Stimulated activated CD8-positive, alpha-beta memory T cell treated with anti-CD3 and anti-CD28 coated beads, Interleukin-12 subunit alpha, Interleukin-12 subunit beta, amount 100 ng/mL, for 24 hours (primary cell): ENCODE measurements at regions not wholly inside any gene's neighbourhood (a gene's known extent, or its start where the extent isn't known, plus 50 kb on each side); places are given as distances from the start of the nearest gene placed in this dataset.

ENCODE experiments used
- DNase-seq: peaks from one replicate; pipeline ENCODE4 v3.0.0-alpha.2; 2020; ENCODE audit errors: extremely low read depth

DNA sequence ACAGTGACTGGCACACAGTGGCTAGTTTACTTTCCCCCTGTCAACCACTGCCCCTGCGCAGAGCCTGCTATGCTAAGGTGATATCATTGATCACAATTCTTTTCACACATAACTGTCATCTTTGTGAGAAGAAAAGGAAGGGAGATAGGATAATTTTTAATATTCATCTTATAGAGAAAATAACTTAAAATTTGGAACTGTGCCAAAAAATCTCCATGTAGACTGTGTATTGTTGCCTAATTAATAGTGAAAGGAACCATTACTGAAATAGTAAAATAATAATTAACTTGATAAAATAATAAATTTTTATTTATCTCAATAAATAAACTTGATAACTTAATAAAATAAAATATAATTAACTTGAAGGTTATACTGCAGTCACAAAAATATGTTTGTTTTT, 1069.4 kb downstream of the C4orf33 start:
- DNase-seq = no peak

DNA sequence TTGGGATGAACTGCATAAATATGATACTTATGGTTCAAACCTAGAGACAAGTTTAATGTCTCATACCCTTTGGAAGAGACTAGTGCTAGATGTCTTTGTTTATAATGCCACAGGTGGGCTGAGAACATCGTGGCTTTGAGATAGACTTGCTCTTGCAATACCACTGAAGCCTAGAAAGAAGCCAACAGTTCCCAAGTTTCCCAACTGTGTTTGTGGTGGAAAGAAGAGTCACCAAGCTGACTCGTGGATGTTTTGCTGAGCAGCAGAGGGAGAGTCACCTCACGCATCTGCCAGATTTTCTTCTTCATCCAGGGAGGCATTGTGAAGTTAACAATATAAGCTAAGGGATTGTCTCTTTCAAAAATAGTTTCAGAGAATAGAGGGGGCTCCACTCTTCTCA, 1076.2 kb downstream of the C4orf33 start:
- DNase-seq = no peak

DNA sequence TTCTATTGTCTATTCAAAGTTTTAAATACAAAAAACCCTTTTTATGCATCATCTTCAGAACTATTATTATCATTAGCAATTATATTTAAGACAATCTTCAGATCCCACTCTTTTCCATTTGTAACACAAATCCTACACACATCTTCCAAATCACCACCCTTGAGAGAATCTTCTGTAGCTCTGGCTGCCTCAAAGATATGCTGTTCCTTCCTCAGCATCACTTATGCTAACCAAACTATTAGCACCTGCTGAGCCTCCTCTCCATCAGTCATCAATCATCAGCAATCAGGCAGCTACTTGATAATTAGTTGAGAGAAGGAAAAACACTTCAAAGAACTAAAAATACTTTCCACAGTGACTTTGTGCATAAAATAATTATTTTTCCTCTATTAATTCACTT, 1082.2 kb downstream of the C4orf33 start:
- DNase-seq = no peak

DNA sequence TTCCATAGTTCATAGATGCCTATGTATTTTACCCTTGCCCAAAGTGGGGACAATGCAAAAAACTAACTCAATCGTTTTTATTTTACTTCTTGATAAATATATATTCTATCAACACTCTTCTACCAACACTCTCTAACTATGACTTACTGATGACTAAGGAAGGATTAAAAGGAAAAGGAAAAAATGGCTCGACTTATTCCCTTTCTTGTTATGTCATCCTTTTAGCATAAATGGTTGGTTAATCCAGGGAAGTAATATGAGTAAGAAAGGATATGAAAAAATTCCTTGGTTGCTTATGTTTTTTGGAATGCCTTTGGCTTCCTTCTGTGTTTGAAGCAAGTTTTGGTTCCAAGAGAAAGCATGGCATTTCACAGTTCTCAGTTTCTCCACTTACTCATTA, 1087.1 kb downstream of the C4orf33 start:
- DNase-seq = no peak

DNA sequence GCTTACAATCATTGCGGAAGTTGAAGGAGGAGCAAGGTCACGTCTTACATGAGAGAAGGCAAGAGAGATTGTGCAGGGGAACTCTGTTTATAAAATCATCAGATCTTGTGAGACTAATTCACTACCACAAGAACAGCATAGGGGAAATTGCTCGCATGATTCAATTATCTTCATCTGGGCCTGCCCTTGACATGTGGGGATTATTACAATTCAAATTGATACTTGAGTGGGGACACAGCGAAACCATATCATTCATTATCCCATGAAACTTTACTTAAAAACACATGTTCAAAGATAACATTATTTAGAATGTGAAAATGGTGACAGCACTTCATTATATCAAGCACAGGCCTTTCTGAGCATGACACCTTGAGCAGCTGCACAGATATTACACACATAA, 1087.8 kb downstream of the C4orf33 start:
- no peak for DNase-seq

DNA sequence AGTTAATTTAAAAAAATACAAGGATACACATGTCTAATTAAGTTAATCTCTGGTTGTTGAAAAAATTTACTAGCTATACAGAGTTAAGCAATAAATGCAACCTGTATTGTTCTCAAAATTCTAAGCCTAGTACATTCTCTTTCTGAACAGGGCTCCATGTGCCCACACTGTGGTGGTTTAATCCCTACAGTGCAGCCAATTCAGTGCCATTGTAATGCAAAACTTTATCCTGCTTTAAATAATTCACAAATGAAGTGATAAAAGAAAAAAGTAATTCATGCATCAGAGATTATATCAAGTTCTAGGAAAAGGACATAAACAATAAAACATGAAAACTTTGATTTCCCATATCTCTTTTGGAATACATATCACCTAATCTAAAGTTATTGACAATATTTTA, 1089.2 kb downstream of the C4orf33 start:
- DNase-seq = no peak

DNA sequence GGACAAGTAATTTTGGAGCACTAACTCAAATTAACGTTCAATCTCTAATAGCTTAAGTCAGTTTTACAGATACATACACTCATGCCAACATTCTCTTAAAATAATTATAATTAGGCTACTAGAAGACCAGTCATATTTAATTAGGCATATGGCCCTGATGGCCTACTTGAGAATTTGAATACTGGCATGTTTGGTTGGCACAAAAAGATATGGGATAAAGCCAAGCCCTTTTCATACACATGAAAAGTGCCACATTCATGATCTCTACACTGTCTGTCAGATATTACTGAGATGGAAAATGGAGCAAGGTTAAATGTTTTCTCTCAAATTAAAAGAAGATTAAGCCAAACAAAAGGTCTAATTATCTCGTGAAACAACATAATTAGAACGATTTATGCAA, 1091.0 kb downstream of the C4orf33 start:
- no peak for DNase-seq

DNA sequence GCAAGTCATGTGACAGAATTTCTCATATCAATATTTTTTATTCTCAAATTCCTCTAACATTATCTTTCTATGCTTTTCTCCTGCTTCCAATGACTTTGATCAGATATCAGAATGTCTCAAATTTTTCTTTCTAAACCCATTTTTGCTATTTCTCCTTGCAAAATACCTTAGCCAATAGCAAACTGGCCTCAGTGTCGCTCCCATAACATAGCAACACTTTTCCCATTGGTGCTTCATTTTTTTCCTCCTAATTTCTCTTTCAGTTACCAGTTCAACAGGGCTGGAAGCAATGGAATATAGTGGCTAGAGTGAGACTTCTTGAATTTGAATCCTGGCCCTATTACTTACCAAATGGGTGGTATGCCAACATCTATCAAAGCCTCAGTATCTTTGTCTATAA, 1091.6 kb downstream of the C4orf33 start:
- no peak for DNase-seq

DNA sequence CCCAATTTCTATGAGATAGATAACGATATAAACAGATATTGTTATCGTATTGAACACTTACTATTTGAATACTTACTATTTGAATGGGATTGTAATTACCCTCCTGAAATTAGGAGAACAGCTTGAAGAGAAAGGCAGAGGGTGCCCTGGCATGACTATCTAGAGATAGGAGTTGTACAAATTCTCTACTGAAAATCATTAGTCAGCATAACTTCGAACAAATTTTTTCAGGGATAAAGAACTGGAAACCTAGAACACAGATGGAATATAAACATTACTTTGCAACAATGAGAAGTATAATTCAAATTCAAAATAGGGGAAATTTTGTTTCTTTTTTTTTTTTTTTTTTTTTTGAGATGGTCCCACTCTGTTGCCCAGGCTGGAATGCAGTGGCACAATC, 1096.8 kb downstream of the C4orf33 start:
- DNase-seq = no peak

DNA sequence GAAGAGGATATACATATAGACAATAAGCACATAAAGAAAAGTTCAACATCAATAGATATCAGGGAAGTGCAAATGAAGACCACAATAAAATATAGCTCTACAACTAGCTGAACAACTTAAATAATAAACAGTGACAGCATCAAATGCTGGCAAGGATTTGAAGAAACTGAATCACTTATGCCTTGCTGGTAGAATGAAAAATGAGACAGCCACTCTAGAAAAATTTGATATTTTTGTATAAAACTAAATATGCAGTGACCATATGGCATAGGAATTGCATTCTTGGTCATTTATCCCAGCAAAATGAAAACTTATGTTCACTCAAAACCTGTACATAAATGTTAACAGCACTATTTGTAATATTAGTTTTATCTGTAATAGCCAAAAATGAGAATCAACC, 1102.0 kb downstream of the C4orf33 start:
- DNase-seq = no peak

DNA sequence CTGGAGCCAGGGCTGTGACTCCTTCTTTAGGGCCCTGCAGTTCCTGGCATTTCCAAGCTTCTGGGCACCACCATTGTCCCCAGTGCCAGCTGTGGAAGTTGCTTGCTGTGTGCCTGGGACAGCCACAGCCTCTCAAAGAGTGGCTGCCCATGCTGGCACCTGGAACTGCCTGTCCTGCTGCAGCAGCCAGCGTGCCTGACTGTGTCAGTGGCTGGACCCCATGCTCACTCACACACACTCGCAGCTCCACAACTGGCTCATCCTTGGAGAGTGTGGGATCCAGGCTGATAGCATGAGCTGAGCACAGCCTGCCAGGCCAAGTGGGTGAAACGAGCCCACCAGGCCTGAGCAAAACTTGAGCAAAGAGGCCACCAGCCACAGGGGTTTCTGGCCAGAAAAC, 1107.6 kb downstream of the C4orf33 start:
- DNase-seq = no peak

DNA sequence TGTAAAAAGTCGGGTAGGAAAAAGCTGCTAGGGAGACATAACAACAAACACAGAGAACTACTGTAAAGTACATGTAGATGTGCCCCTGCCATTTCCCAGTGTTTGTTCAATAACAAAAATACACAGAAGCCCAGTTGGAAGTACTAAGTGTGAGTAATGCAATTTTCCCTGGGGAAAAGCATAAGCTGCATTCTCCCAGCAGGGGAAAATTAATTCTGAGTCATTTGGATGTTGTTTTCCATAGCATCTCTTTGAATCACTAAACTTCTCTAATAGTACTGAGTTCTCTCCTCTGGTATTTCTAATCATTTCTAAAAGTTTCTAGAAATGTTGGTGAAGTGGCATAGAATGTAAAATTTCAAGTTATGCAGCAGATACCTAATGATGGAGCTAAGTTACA, 1114.9 kb downstream of the C4orf33 start:
- DNase-seq = no peak

DNA sequence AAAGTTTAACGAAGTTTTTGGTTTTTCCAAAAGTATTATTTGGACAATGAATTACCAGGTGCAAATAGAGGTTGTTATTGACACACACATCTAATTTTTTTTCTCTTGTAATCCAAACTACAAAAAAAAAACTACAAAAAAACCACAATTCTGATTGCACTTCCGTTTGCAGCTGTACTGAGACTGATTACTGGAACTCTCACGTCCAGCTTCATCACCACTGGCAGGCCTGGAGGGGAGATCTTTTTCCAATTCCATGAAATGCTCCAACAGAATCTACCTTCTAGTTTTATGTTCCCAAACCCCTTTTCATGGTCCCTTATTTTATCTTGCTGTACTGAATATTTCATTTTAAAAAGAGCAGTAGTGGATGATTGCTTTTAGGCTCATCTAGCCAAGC, 1118.3 kb downstream of the C4orf33 start:
- no peak for DNase-seq

DNA sequence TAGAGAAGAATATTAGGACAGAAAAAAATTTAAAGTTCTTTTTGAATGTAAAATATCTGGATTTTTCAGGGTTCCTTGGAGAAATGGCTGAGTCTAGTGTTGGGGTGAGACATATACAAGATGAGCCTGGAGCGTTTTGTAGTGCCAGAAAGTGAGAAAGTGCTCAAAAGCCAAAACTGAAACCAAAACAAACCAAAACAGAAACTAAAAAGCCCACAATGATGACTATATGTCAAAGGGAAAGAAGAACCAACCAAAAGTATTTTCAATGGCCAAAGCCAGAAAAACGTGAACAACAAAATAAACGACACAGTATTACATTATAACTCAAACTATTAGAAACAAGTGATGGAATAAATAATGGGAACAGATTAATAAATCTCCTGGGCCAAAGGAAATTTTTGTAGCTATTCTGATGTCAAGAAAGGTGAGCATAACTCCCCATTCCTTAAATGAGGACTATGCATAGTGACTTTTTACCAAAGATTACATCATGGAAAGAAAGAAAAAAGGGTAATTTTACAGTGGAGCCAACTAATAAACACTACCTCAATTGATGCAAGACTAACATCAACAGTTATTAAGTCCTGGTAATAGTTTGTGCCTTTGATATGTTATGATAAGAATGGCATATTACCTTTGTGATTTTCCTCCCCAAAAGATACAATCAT, 1137.6 kb downstream of the C4orf33 start:
- no peak for DNase-seq

DNA sequence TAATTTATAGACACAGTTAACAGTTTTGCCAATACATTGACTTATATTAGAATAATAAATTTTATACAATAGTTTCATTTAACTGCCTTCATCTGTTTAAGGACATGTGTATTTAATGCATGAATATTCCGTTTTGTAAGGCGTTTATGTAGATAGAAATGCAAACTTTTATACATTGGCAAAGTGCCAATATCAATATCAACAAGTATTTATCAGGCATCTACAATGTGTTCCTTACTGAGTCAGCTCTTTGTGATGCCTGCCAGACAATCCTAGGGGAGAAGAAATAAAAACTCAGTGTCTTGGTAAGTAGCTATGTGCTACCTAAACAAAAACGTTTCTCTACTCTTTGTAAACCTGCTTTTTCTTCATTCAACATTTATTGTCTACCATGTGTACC, 1142.2 kb downstream of the C4orf33 start:
- no peak for DNase-seq

DNA sequence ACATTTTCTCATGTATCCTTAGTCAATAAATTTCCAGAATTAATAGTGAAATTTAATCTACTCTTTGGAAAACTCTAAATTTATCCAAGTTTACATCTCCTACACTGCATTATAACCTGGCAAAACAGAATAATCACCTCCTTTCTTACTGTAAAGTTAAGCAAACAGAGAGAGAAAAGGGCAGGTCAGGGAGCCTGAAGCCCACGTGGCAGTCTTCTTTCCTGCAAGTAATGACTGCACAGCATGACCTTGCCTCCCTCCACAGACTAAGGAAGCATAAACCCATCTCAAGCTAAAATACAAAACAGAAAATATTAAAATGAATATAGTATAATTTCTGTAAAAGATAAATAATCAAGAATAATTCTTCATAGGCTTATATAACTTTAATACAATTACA, 1153.0 kb downstream of the C4orf33 start:
- DNase-seq = no peak

DNA sequence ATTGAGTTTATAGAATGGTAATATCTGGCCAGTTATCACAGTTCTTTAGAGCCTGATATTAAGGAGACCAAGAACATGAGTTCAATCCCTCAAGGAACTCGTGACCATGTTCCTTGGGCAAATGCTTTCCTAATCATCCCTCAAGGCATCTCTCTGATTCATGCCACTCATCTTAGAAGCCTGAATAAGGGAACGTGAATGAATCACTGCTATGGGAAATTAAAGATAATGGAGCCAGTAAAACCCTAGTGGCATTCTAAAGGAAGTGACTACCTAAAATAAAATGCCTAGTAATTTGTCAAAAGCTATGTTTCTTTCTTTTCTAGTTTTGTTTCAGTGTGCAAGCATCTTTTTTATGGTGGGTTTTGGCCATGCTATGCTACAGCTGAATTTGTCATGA, 1161.3 kb downstream of the C4orf33 start:
- no peak for DNase-seq

DNA sequence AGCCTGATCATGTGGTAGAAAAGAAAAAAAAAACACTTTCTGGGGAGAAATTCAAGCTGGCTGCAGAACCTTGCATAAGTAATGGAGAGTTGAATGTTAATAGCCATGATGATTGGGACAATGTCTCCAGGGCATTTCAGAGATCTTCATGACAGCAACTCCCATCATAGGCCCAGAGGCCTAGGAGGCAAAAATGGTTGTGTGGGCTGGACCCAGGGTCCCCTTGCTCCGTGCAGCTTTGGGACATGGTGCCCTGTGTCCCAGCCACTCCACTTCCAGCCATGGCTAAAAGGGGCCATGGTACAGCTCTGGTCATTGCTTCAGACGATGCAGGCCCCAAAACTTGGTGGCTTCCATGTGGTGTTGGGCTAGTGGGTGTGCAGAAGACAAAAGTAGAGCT, 1170.9 kb downstream of the C4orf33 start:
- DNase-seq = no peak

DNA sequence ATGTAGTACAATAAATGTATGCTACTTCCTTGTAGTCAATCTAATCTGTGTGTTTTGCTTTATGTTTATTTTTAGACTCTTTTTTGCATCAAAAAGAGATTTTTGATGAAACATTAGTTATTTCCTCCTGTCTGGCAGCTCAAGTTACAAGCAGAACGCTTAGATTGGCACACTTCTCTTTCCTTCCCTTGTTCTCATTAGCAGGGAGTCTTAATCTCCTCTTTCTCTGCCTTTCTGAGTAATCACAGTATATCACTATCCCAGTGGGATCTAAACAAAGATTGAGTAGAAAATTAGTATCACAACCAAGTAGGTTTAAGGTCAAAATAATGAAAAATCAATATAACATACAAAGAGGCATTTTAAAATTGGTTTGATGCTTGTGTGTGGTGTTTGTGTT, 1192.6 kb downstream of the C4orf33 start:
- DNase-seq = no peak

DNA sequence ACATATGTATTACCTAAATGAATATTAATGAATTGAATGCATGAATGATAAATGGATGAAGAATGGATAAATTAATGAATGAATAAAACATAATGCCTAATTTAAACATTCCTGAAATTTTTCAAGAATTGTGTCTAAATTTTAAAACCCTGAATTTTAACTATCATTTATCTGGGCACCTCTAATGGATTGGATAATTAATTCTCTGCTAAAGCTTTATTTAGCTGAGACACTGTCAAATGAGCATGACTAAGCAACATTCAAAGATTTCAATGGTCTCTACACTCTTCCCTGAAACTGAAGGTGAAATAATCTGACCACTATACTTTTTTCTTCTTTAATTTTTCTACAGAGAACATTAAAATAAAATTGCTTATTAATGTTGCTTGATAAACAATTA, 1197.7 kb downstream of the C4orf33 start:
- no peak for DNase-seq

DNA sequence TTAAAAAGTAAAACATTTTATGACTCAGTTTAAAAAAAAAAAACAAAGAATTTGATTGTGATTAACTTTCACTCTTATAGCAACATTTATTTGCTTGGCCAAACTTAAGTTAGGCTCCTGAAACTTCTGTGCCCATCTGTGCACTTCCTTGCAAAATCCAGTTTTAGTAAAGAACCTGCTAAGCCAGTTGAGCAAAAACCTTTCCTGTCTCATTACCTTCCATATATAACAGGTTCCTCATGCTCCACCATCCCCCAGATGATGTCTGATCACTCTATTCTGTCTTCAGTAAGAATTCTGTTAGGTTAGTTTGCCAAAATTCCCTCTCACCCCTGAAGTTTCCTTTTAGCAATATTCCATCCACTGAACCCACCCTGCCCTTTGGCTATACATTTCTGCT, 1200.5 kb downstream of the C4orf33 start:
- no peak for DNase-seq

DNA sequence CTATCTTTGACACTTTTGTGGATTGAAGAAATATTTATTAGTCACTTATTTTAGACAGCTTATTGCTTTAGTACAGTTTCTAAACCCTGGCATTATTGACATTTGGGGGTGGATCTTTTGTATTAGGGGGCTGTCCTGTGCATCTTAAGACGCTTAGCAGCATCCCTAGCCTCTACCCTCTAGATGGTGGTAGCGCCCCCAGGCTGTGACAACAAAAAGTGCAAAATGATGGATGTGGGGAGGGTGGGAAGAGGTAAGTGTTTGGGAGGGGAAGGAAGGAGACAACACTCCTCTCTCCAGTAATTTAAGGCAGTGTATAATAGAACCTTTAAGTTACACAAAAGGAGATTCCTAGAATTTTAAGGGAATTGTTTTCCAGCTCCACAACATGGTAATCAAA, 1210.6 kb downstream of the C4orf33 start:
- DNase-seq = no peak

DNA sequence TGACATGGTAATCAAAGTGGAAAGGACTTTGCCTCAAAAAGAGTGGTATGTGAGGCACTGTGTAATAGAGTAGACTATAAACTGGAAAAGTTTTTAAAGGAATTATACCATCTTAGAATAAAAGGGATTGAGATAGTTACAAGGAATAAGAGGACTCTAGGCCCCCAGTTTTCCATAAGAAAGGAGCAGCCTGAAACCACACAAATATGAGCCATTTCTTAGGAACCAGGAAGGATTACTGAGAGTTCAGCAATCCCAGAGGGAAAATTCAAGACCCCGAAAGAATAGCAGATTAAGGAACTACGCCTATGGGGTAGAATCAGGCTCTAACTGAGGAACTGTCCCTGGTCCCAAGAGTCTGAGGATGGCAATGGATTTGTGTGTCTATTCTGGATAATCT, 1213.3 kb downstream of the C4orf33 start:
- no peak for DNase-seq

DNA sequence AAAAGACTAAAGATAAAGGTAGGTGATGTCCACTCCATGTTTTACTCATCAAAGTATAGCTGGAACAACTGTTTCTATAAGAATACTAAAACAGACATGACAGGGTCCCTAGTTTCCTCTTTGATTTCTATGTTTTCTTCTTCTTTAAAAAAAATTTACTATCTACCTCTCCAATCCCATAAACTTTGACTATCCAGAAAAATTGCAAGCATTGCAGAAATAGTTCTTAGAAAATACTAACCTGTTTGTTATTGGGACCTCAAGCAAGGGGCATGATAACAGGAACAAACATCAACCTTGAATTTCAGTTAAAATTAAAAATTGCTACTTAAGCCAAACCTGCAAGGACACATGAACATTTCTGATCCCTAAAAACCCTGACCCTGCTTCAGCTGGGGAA, 1226.5 kb downstream of the C4orf33 start:
- DNase-seq = no peak

DNA sequence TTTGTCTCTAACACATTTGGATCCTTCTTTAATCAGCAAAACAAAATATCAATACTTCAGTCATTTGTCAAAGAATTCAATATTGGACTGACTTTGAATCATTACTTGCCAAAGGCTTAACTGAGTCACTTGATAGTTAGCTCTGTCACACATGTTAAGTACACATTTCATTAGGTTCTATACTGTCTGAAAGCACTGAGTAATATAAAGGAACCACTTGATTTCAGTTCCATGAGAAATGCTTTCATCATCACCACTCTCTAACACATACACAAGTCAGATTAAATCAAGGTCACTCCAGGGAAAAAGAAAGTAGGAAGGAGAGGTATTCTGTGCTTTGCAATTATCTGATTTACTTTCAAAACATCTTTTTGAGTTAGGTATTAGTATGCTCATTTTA, 1233.1 kb downstream of the C4orf33 start:
- no peak for DNase-seq
